HepG2 (cell line): ENCODE measurements at regions not wholly inside any gene's neighbourhood (a gene's known extent, or its start where the extent isn't known, plus 50 kb on each side); places are given as distances from the start of the nearest gene placed in this dataset.

Experiments
- CEBPZ ChIP-seq: IDR thresholded peaks from 2 replicates; pipeline ENCODE4 v1.6.1; 2012; ENCODE audit warnings: low read length, improper control_type of control experiment
- CENPT ChIP-seq: sonication (generic); formaldehyde crosslinking; IDR thresholded peaks from 2 replicates; pipeline ENCODE4 v1.8.0; 2022; ENCODE audit warnings: low read depth, mild to moderate bottlenecking, moderate library complexity, missing genetic modification reagents
- CENPX ChIP-seq: sonication (generic); formaldehyde crosslinking; IDR thresholded peaks from 2 replicates; pipeline ENCODE4 v1.9.0; 2021; ENCODE audit warnings: mild to moderate bottlenecking, missing genetic modification reagents, moderate library complexity
- CREBL2 ChIP-seq: sonication (generic); formaldehyde crosslinking; IDR thresholded peaks from 2 replicates; pipeline ENCODE4 v1.8.1; 2023; ENCODE audit warnings: missing genetic modification reagents, mild to moderate bottlenecking, borderline replicate concordance
- CREM ChIP-seq, 2 experiments: sonication (generic) in 1 of 2; formaldehyde crosslinking in 1 of 2; IDR thresholded peaks; 2 replicates each; pipeline versions ENCODE4 v1.4.0 to v1.6.1; 2016 to 2020; ENCODE audit warnings: antibody characterized with exemption in 1 of 2, mild to moderate bottlenecking in 1 of 2, missing genetic modification reagents in 1 of 2
- DPF2 ChIP-seq: sonication (generic); formaldehyde crosslinking; IDR thresholded peaks from 2 replicates; pipeline ENCODE4 v1.4.0; 2020; ENCODE audit warnings: mild to moderate bottlenecking, low read depth, missing genetic modification reagents, borderline replicate concordance
- FOXK2 ChIP-seq: fragments of 450-650 bp; IDR thresholded peaks from 2 replicates; pipeline ENCODE4 v1.6.1; 2016
- HIC2 ChIP-seq: sonication (generic); formaldehyde crosslinking; IDR thresholded peaks from 2 replicates; pipeline ENCODE4 v1.9.0; 2022; ENCODE audit warnings: low read depth, missing genetic modification reagents
- HIVEP1 ChIP-seq: sonication (generic); formaldehyde crosslinking; IDR thresholded peaks from 2 replicates; pipeline ENCODE4 v1.4.0; 2020; ENCODE audit warnings: mild to moderate bottlenecking, missing genetic modification reagents
- HNRNPLL ChIP-seq: fragments of 200-400 bp; formaldehyde crosslinking; IDR thresholded peaks from 2 replicates; pipeline ENCODE4 v1.6.1; 2017; ENCODE audit warnings: mild to moderate bottlenecking, low read depth, low read length; ENCODE audit not compliant: poor library complexity, severe bottlenecking
- HOXA3 ChIP-seq: sonication (generic); formaldehyde crosslinking; IDR thresholded peaks from 2 replicates; pipeline ENCODE4 v1.5.0; 2020; ENCODE audit warnings: missing genetic modification reagents
- HOXA5 ChIP-seq: sonication (generic); formaldehyde crosslinking; IDR thresholded peaks from 2 replicates; pipeline ENCODE4 v1.4.0; 2020; ENCODE audit warnings: missing genetic modification reagents
- IRX3 ChIP-seq: sonication (generic); formaldehyde crosslinking; IDR thresholded peaks from 2 replicates; pipeline ENCODE4 v1.8.1; 2023; ENCODE audit warnings: mild to moderate bottlenecking, low read depth, missing genetic modification reagents, borderline replicate concordance
- KLF12 ChIP-seq: sonication (generic); formaldehyde crosslinking; IDR thresholded peaks from 2 replicates; pipeline ENCODE4 v1.4.0; 2020; ENCODE audit warnings: missing genetic modification reagents, borderline replicate concordance
- NR1H2 ChIP-seq: sonication (generic); formaldehyde crosslinking; IDR thresholded peaks from 2 replicates; pipeline ENCODE4 v1.8.1; 2022; ENCODE audit warnings: low read depth, missing genetic modification reagents, borderline replicate concordance
- POGZ ChIP-seq: sonication (generic); formaldehyde crosslinking; IDR thresholded peaks from 2 replicates; pipeline ENCODE4 v1.4.0; 2020; ENCODE audit warnings: mild to moderate bottlenecking, missing genetic modification reagents
- RELA ChIP-seq: sonication (generic); formaldehyde crosslinking; IDR thresholded peaks from 2 replicates; pipeline ENCODE4 v1.4.0; 2020; ENCODE audit warnings: missing genetic modification reagents
- REXO4 ChIP-seq: sonication (generic); formaldehyde crosslinking; IDR thresholded peaks from 2 replicates; pipeline ENCODE4 v1.8.0; 2022; ENCODE audit warnings: missing genetic modification reagents, mild to moderate bottlenecking, borderline replicate concordance
- SIN3A ChIP-seq: IDR thresholded peaks from 2 replicates; pipeline ENCODE4 v1.6.1; 2011; ENCODE audit warnings: low read depth, mild to moderate bottlenecking, control low read depth, low read length, borderline replicate concordance
- TFAP4 ChIP-seq: sonication (generic); IDR thresholded peaks from 2 replicates; pipeline ENCODE4 v1.6.1; 2016; ENCODE audit warnings: low read depth, borderline replicate concordance
- ZBTB43 ChIP-seq: sonication (generic); formaldehyde crosslinking; conservative IDR thresholded peaks from 2 replicates; pipeline ENCODE4 v1.4.0; 2020; ENCODE audit warnings: missing genetic modification reagents
- ZFP36 ChIP-seq: fragments of 150-350 bp; IDR thresholded peaks from 2 replicates; pipeline ENCODE4 v1.6.1; 2018; ENCODE audit warnings: borderline replicate concordance, low read length, low read depth; ENCODE audit not compliant: partially characterized antibody
- ZNF430 ChIP-seq: sonication (generic); formaldehyde crosslinking; IDR thresholded peaks from 2 replicates; pipeline ENCODE4 v1.9.0; 2021; ENCODE audit warnings: mild to moderate bottlenecking, missing genetic modification reagents
- ZNF510 ChIP-seq: sonication (generic); formaldehyde crosslinking; IDR thresholded peaks from 2 replicates; pipeline ENCODE4 v1.4.0; 2020; ENCODE audit warnings: low read depth, mild to moderate bottlenecking, missing genetic modification reagents

GRCh38 chr3:153599685-153600084, 437.7 kb downstream of the RAP2B start (continued):
- TF ChIP-seq RELA, result no peak
- no peak for TF ChIP-seq KLF12 (CRISPR knock-in tag)
- TF ChIP-seq HIVEP1, result no peak
- peak; percentile 18; the same call in 1 of the 2 replicates for TF ChIP-seq CREM (IDR thresholded peaks at IDR 0.05)
- no peak for TF ChIP-seq CREM (CRISPR knock-in tag; IDR thresholded peaks at IDR 0.05)
- no peak for TF ChIP-seq REXO4 (CRISPR knock-in tag)
- no peak for TF ChIP-seq HOXA3 (CRISPR knock-in tag)
- no peak for TF ChIP-seq NR1H2 (CRISPR knock-in tag)
- TF ChIP-seq POGZ (CRISPR knock-in tag), result peak; percentile 27; the same call in 1 of the 2 replicates
- no peak for TF ChIP-seq CREBL2 (CRISPR knock-in tag)
- peak; percentile 27; the same call in 1 of the 2 replicates for TF ChIP-seq FOXK2
- no peak for TF ChIP-seq HNRNPLL
- TF ChIP-seq IRX3, result no peak
- TF ChIP-seq CENPX (CRISPR knock-in tag), result no peak
- no peak for TF ChIP-seq ZFP36
- no peak for TF ChIP-seq CENPT (CRISPR knock-in tag)
- peak; percentile 67 for TF ChIP-seq DPF2 (CRISPR knock-in tag)
- no peak for TF ChIP-seq ZNF510 (CRISPR knock-in tag)
- no peak for TF ChIP-seq TFAP4
- peak; percentile 43; the same call in 1 of the 2 replicates for TF ChIP-seq HIC2 (CRISPR knock-in tag)
- no peak for TF ChIP-seq ZNF430 (CRISPR knock-in tag)
- TF ChIP-seq HOXA5 (CRISPR knock-in tag), result no peak
- no peak for TF ChIP-seq CEBPZ
- no peak for TF ChIP-seq ZBTB43
- no peak for TF ChIP-seq SIN3A
